GM13977 (cell line): ENCODE measurements at regions not wholly inside any gene's neighbourhood (a gene's known extent, or its start where the extent isn't known, plus 50 kb on each side); places are given as distances from the start of the nearest gene placed in this dataset.

Experiments
- DNase-seq: peaks from one replicate; pipeline ENCODE4 v3.0.0; 2012; ENCODE audit warnings: low spot score
- CTCF ChIP-seq: IDR thresholded peaks from 2 replicates; pipeline ENCODE4 v1.5.1; 2012; ENCODE audit warnings: mild to moderate bottlenecking, control low read depth; ENCODE audit not compliant: insufficient read depth; ENCODE audit errors: extremely low read depth, missing control alignments
- in situ Hi-C: fragments of 300-500 bp; cut with MboI; formaldehyde crosslinking; loops from one replicate; pipeline ENCODE4 v1.12.0; 2022; ENCODE audit warnings: low sequenced_read_pairs, low pct_unique_long_range_greater_than_20kb, mixed read lengths, inconsistent platforms; ENCODE audit not compliant: unreplicated experiment

DNA sequence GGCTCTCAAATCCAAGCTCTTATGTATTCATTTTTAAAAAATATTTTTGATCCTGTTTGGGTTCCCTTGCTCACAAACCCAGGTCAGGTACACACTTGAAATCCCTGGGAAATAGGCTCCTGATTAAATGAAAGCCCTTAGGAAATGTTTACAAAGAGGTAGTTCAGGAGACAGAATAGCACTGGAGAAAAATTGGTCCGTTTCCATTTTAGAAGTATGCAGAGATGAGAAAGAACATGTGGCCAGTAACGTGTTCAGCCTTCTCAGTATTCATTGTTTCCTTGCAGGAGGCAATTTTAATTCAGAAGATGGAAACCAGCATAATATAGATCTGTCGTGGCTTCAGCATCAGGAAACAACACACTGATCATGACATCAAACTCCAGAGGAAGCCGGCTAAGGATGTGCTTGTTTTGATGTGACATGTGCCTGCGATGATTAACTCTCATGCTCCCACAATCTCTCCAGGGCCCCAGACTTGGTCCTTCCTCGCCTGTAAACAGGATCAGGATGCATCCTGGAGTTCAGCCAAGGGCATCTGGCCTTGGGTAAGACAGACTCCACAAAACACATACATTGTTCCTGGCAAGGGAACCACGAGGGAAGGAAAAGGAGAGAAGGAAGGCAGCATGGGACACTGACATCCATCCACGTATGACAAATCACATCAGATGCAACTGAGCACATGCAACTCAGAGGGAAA, 350.5 kb upstream of the THBS1 start:
- DNase-seq = no peak
- in situ Hi-C loops = no loop called here
- TF ChIP-seq CTCF = no peak

GRCh38 chr15:39230908-39231285, 350.0 kb upstream of the THBS1 start:
- in situ Hi-C loops = no loop called here
- TF ChIP-seq CTCF = no peak

GRCh38 chr15:39232512-39232911, 348.4 kb upstream of the THBS1 start:
- TF ChIP-seq CTCF = no peak
- in situ Hi-C loops = no loop called here
- no peak for DNase-seq

More at GRCh38 chr15:39230908-39231285, 350.0 kb upstream of the THBS1 start:
- DNase-seq = no peak

GRCh38 chr15:39235084-39235795, 345.6 kb upstream of the THBS1 start:
- no peak for TF ChIP-seq CTCF
- no peak for DNase-seq
- in situ Hi-C loops = no loop called here

- in situ Hi-C loops = no loop called here
- DNase-seq = no peak
Observed at GRCh38 chr15:39236375-39236774, 344.5 kb upstream of the THBS1 start.

DNA sequence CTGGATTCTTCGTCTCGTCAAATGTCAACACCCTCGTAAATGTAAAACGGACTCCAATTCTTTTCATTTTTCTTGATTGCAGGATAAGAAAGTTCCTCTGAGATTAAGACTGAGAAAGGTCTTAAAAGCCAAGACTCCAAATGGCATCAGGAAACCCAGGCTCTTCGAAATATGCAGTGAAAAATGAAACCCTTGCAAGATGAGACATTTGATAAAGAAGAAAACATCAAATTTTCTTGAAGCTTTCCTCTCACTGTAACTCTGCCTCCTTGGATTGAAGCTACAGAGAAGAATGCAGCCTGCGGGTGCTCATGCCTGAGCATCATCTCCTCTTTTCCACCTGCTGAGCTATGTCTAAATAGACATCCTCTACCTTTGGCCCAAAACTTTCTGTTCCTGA, 342.4 kb upstream of the THBS1 start:
- no peak for DNase-seq
- no peak for TF ChIP-seq CTCF
- in situ Hi-C loops = no loop called here

More at GRCh38 chr15:39236375-39236774, 344.5 kb upstream of the THBS1 start:
- TF ChIP-seq CTCF = no peak
